HEK293 (cell line): ENCODE measurements at regions not wholly inside any gene's neighbourhood (a gene's known extent, or its start where the extent isn't known, plus 50 kb on each side); places are given as distances from the start of the nearest gene placed in this dataset.

Experiments
- CTCF ChIA-PET: fragments of 350-600 bp; formaldehyde crosslinking; extraction: SDS; loops from one replicate; lab custom pipeline; 2021; ENCODE audit warnings: antibody characterized with exemption; lab: Yijun Ruan, JAX
- POLR2A ChIA-PET: fragments of 300-600 bp; formaldehyde crosslinking; extraction: SDS; loops from one replicate; lab custom pipeline; 2020; ENCODE audit warnings: antibody characterized with exemption, inconsistent platforms; lab: Yijun Ruan, JAX
- H3K27ac ChIP-seq: fragments of 200-500 bp; sonication (Bioruptor generic); 2 replicates; pipeline ENCODE4 v1.5.1; 2014; ENCODE audit warnings: low read depth, low read length, control low read depth, inconsistent platforms; ENCODE audit errors: extremely low read depth
- H3K36me3 ChIP-seq, 2 experiments: fragments of 200-500 bp in 1 of 2; sonication (Bioruptor generic) in 1 of 2; 1 replicate in 1 of 2; 2 replicates in 1 of 2; pipeline ENCODE4 v1.5.1; 2014 to 2017; ENCODE audit warnings: inconsistent platforms in 2 of 2, low read length in 2 of 2; ENCODE audit not compliant: control insufficient read depth in 2 of 2, insufficient read depth in 1 of 2
- H3K4me1 ChIP-seq: fragments of 200-500 bp; sonication (Bioruptor generic); 2 replicates; pipeline ENCODE4 v1.5.1; 2014; ENCODE audit warnings: mild to moderate bottlenecking, low read length, inconsistent platforms; ENCODE audit not compliant: control insufficient read depth, insufficient read depth
- H3K4me3 ChIP-seq: 2 replicates; pipeline ENCODE4 v1.5.1; 2011; ENCODE audit warnings: low read depth, mild to moderate bottlenecking, control low read depth, low read length, moderate library complexity
- H3K9me3 ChIP-seq: fragments of 200-500 bp; sonication (Bioruptor generic); 2 replicates; pipeline ENCODE4 v1.5.1; 2014; ENCODE audit warnings: low read depth, low read length, inconsistent platforms; ENCODE audit not compliant: control insufficient read depth, insufficient read depth
- GLI4 ChIP-seq: fragments of 450-650 bp; formaldehyde crosslinking; IDR thresholded peaks from 2 replicates; pipeline ENCODE4 v1.5.1; 2016; ENCODE audit warnings: missing biosample characterization, missing genetic modification characterization
- KLF17 ChIP-seq: fragments of 450-650 bp; formaldehyde crosslinking; IDR thresholded peaks from 2 replicates; pipeline ENCODE4 v1.5.1; 2016; ENCODE audit warnings: missing biosample characterization, missing genetic modification characterization
- KLF8 ChIP-seq: fragments of 450-650 bp; formaldehyde crosslinking; IDR thresholded peaks from 2 replicates; pipeline ENCODE4 v1.5.1; 2016; ENCODE audit warnings: missing biosample characterization, missing genetic modification characterization
- PATZ1 ChIP-seq: fragments of 450-650 bp; formaldehyde crosslinking; IDR thresholded peaks from 2 replicates; pipeline ENCODE4 v1.5.1; 2016; ENCODE audit warnings: missing biosample characterization, missing genetic modification characterization
- PRDM1 ChIP-seq: fragments of 450-650 bp; formaldehyde crosslinking; IDR thresholded peaks from 2 replicates; pipeline ENCODE4; 2016; ENCODE audit warnings: missing biosample characterization, missing genetic modification characterization
- PRDM2 ChIP-seq: fragments of 450-650 bp; formaldehyde crosslinking; IDR thresholded peaks from 2 replicates; pipeline ENCODE4 v1.5.1; 2016; ENCODE audit warnings: missing biosample characterization, missing genetic modification characterization, borderline replicate concordance
- SCRT2 ChIP-seq: fragments of 450-650 bp; formaldehyde crosslinking; IDR thresholded peaks from 2 replicates; pipeline ENCODE4 v1.5.1; 2016; ENCODE audit warnings: missing biosample characterization, missing genetic modification characterization
- YY2 ChIP-seq: fragments of 450-650 bp; formaldehyde crosslinking; IDR thresholded peaks from 2 replicates; pipeline ENCODE4 v1.5.1; 2016; ENCODE audit warnings: missing biosample characterization, missing genetic modification characterization
- ZFP3 ChIP-seq: fragments of 450-650 bp; formaldehyde crosslinking; IDR thresholded peaks from 2 replicates; pipeline ENCODE4 v1.5.1; 2016; ENCODE audit warnings: low read depth, missing biosample characterization, missing genetic modification characterization
- ZIC2 ChIP-seq: fragments of 450-650 bp; formaldehyde crosslinking; IDR thresholded peaks from 2 replicates; pipeline ENCODE4 v1.5.1; 2016; ENCODE audit warnings: missing biosample characterization, missing genetic modification characterization
- ZNF140 ChIP-seq: fragments of 450-650 bp; formaldehyde crosslinking; IDR thresholded peaks from 2 replicates; pipeline ENCODE4 v1.5.1; 2016; ENCODE audit warnings: missing biosample characterization, missing genetic modification characterization
- ZNF221 ChIP-seq: fragments of 450-650 bp; formaldehyde crosslinking; IDR thresholded peaks from 2 replicates; pipeline ENCODE4 v1.5.1; 2017; ENCODE audit warnings: missing biosample characterization, missing genetic modification characterization, borderline replicate concordance
- ZNF239 ChIP-seq: fragments of 450-650 bp; formaldehyde crosslinking; IDR thresholded peaks from 2 replicates; pipeline ENCODE4 v1.5.1; 2016; ENCODE audit warnings: missing biosample characterization, missing genetic modification characterization
- ZNF404 ChIP-seq: fragments of 450-650 bp; formaldehyde crosslinking; IDR thresholded peaks from 2 replicates; pipeline ENCODE4 v1.5.1; 2017; ENCODE audit warnings: missing biosample characterization, missing genetic modification characterization
- ZNF48 ChIP-seq: fragments of 450-650 bp; formaldehyde crosslinking; IDR thresholded peaks from 2 replicates; pipeline ENCODE4 v1.5.1; 2016; ENCODE audit warnings: missing biosample characterization, missing genetic modification characterization
- ZNF513 ChIP-seq: fragments of 450-650 bp; IDR thresholded peaks from 2 replicates; pipeline ENCODE4 v1.5.1; 2018; ENCODE audit warnings: missing biosample characterization, missing genetic modification characterization
- ZNF514 ChIP-seq: fragments of 450-650 bp; formaldehyde crosslinking; IDR thresholded peaks from 2 replicates; pipeline ENCODE4 v1.5.1; 2016; ENCODE audit warnings: missing biosample characterization, missing genetic modification characterization
- ZNF521 ChIP-seq: fragments of 450-650 bp; formaldehyde crosslinking; IDR thresholded peaks from 2 replicates; pipeline ENCODE4 v1.5.1; 2017; ENCODE audit warnings: missing biosample characterization, mild to moderate bottlenecking, missing genetic modification characterization

GRCh38 chr5:174223355-174223754 is 177.8 kb downstream of the NSG2 start (continued):
- no peak for TF ChIP-seq PRDM2 (tag by site-specific recombination)
- no peak for TF ChIP-seq ZFP3 (tag by site-specific recombination)
- TF ChIP-seq GLI4 (tag by site-specific recombination), result no peak
- no peak for TF ChIP-seq ZNF521 (tag by site-specific recombination)
- no peak for TF ChIP-seq ZNF221 (tag by site-specific recombination)
- no peak for TF ChIP-seq PRDM1 (tag by site-specific recombination)
- no peak for TF ChIP-seq ZNF48 (tag by site-specific recombination)

GRCh38 chr5:174229068-174229467 is 183.6 kb downstream of the NSG2 start:
- TF ChIP-seq ZFP3 (tag by site-specific recombination) (peak; percentile 87), KLF17 (no peak)
- ChIA-PET POLR2A (no interaction called here), CTCF (interaction anchor here (0.6 kb wide), 1 partner anchor 91 kb away, joined by 4 read pairs; no protein-coding TSS in a partner anchor)
- Histone ChIP-seq H3K27ac (no peak overlapping the region), H3K9me3 (no peaks in the 10 kb centered on the region), H3K36me3 (no peaks in the 10 kb centered on the region), H3K4me1 (no peaks in the 10 kb centered on the region), H3K4me3 (no peak overlapping the region)

GRCh38 chr5:174229514-174230370 is 184.2 kb downstream of the NSG2 start:
- H3K4me1 ChIP-seq, result no peaks in the 10 kb centered on the region
- TF ChIP-seq ZIC2 (tag by site-specific recombination), result no peak
- no peak for TF ChIP-seq SCRT2 (tag by site-specific recombination)
- TF ChIP-seq ZNF513, result no peak
- TF ChIP-seq ZNF514 (tag by site-specific recombination), result no peak
- TF ChIP-seq KLF8 (tag by site-specific recombination), result no peak
- no peak for TF ChIP-seq YY2 (tag by site-specific recombination)
- no peak for TF ChIP-seq PATZ1 (tag by site-specific recombination)
- no peak for TF ChIP-seq ZNF404
- no peak for TF ChIP-seq ZNF239 (tag by site-specific recombination)
- TF ChIP-seq ZNF140 (tag by site-specific recombination), result no peak
- TF ChIP-seq, all 188 proteins: peak for 0
- Histone ChIP-seq H3K9me3 (no peaks in the 10 kb centered on the region), H3K27ac (no peak overlapping the region), H3K36me3 (no peaks in the 10 kb centered on the region), H3K4me3 (no peak overlapping the region)
- CTCF ChIA-PET, result interaction anchor here (0.6 kb wide), 1 partner anchor 90 kb away, joined by 4 read pairs; no protein-coding TSS in a partner anchor
- POLR2A ChIA-PET, result no interaction called here
